OCI-LY3 (cell line): ENCODE measurements at regions not wholly inside any gene's neighbourhood (a gene's known extent, or its start where the extent isn't known, plus 50 kb on each side); places are given as distances from the start of the nearest gene placed in this dataset.

Source experiments
- CTCF ChIP-seq: fragments of 200-600, 300-600 bp; sonication (generic); IDR thresholded peaks from 2 replicates; pipeline ENCODE4 v1.5.1; 2014; ENCODE audit warnings: antibody characterized with exemption, low read length, low read depth
- EZH2phosphoT487 ChIP-seq: fragments of 200-600 bp; shearing (Covaris generic); IDR thresholded peaks from 2 replicates; pipeline ENCODE4 v1.6.1; 2018; ENCODE audit warnings: antibody characterized with exemption, mixed run types, low read depth

GRCh38 chr6:33902457-33902853, 98.7 kb upstream of the MLN start:
- TF ChIP-seq CTCF (no peak), EZH2phosphoT487 (no peak)
